Peyer's patch (tissue), 4 donors: ENCODE measurements at regions not wholly inside any gene's neighbourhood (a gene's known extent, or its start where the extent isn't known, plus 50 kb on each side); places are given as distances from the start of the nearest gene placed in this dataset.

ENCODE experiments used
- CTCF ChIP-seq, 6 experiments: fragments of 450-650 bp in 4 of 6; fragments of 200-600 bp in 2 of 6; sonication (generic) in 1 of 6; IDR thresholded peaks; one replicate each; pipeline ENCODE4 v1.5.1; 2017 to 2019; ENCODE audit warnings: antibody characterized with exemption in 6 of 6, mild to moderate bottlenecking in 3 of 6, moderate library complexity in 1 of 6
- POLR2A ChIP-seq, 2 donors: fragments of 450-650 bp; IDR thresholded peaks; one replicate each; pipeline ENCODE4 v1.5.1; 2017; ENCODE audit warnings: antibody characterized with exemption in 2 of 2, mild to moderate bottlenecking in 2 of 2, moderate library complexity in 2 of 2

DNA sequence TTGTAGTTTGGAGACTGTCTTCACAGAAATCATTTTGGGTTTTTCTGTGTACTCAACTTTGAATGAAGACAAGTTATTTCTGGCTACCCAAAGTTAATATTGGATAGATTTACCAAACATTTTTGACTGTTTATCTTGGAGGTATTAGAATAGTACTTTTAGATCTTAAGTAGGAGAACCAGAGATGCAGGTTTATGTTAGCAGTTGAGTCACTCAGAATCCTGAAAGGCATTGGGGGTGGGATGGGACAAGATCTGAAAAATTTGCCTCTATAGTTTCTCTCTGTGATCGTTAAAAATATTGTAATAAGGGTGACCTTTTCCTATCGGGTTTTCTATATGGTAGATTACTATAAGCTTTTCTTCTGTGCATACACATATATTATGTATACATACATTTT, 112.3 kb downstream of the TTC6 start:
- TF ChIP-seq POLR2A (IDR thresholded peaks at IDR 0.05), result no peak
- TF ChIP-seq CTCF (IDR thresholded peaks at IDR 0.05), result no peak
